SK-N-SH (cell line): ENCODE measurements at regions not wholly inside any gene's neighbourhood (a gene's known extent, or its start where the extent isn't known, plus 50 kb on each side); places are given as distances from the start of the nearest gene placed in this dataset.
"Not testable (repeated sequence)": the region's sequence is repeated elsewhere in the genome, so short reads cannot be mapped to it uniquely, and the experiment has no call there.

Experiments
- CTCF ChIA-PET: fragments of 300-600, 350-600 bp; formaldehyde crosslinking; extraction: SDS; loops from one replicate; lab custom pipeline; 2021; lab: Yijun Ruan, JAX
- POLR2A ChIA-PET: fragments of 350-600 bp; sonication (Branson Sonifier 250); formaldehyde crosslinking; extraction: SDS; loops from one replicate; lab custom pipeline; 2020; ENCODE audit warnings: antibody characterized with exemption, inconsistent platforms; lab: Yijun Ruan, JAX
- DNase-seq: peaks from one replicate; pipeline ENCODE4 v3.0.0; 2012
- H2AFZ ChIP-seq: fragments of 200-600 bp; sonication (generic); 2 replicates; pipeline ENCODE4 v1.8.1; 2016; ENCODE audit warnings: antibody characterized with exemption, mild to moderate bottlenecking, low read depth
- H3F3A ChIP-seq: fragments of 200-600 bp; sonication (generic); replicated peaks from 2 replicates; pipeline ENCODE3; 2016; ENCODE audit warnings: antibody characterized with exemption, mild to moderate bottlenecking; ENCODE audit not compliant: insufficient read depth
- H3K27ac ChIP-seq, 2 experiments: fragments of 200-500 bp in 1 of 2; fragments of 200-600 bp in 1 of 2; sonication (Bioruptor generic) in 1 of 2; sonication (generic), shearing (Covaris generic) in 1 of 2; 2 replicates each; pipeline versions ENCODE4 v1.5.1 to v1.6.1; 2014 to 2016; ENCODE audit warnings: low read depth in 2 of 2, inconsistent platforms in 1 of 2, low read length in 1 of 2, mild to moderate bottlenecking in 1 of 2, mixed read lengths in 1 of 2
- H3K27me3 ChIP-seq: fragments of 200-600 bp; sonication (generic), shearing (Covaris generic); 2 replicates; pipeline ENCODE4 v1.6.1; 2016; ENCODE audit warnings: mixed run types; ENCODE audit not compliant: insufficient read depth
- H3K36me3 ChIP-seq, 2 experiments: fragments of 200-500 bp in 1 of 2; fragments of 200-600 bp in 1 of 2; sonication (Bioruptor generic) in 1 of 2; sonication (generic) in 1 of 2; replicated peaks in 1 of 2; 2 replicates each; pipeline versions ENCODE3 to v1.5.1; 2014 to 2016; ENCODE audit warnings: low read length in 1 of 2, mild to moderate bottlenecking in 1 of 2; ENCODE audit not compliant: insufficient read depth in 2 of 2, control insufficient read depth in 1 of 2
- H3K4me1 ChIP-seq, 2 experiments: fragments of 200-500 bp in 1 of 2; fragments of 200-600 bp in 1 of 2; sonication (Bioruptor generic) in 1 of 2; sonication (generic), shearing (Covaris generic) in 1 of 2; 2 replicates each; pipeline versions ENCODE4 v1.5.1 to v1.6.1; 2014 to 2016; ENCODE audit warnings: low read depth in 1 of 2, low read length in 1 of 2, mixed run types in 1 of 2; ENCODE audit not compliant: insufficient read depth in 2 of 2, control insufficient read depth in 1 of 2
- H3K4me2 ChIP-seq: fragments of 200-600 bp; sonication (generic), shearing (Covaris generic); 2 replicates; pipeline ENCODE4 v1.6.1; 2017; ENCODE audit warnings: mixed run types
- H3K4me3 ChIP-seq, 2 experiments: fragments of 200-500 bp in 1 of 2; fragments of 200-600 bp in 1 of 2; sonication (Bioruptor generic) in 1 of 2; sonication (generic), shearing (Covaris generic) in 1 of 2; 2 replicates each; pipeline versions ENCODE4 v1.5.1 to v1.8.1; 2014 to 2016; ENCODE audit warnings: low read depth in 2 of 2, inconsistent platforms in 1 of 2, low read length in 1 of 2, mild to moderate bottlenecking in 1 of 2, mixed read lengths in 1 of 2, moderate library complexity in 1 of 2
- H3K79me2 ChIP-seq: fragments of 200-600 bp; sonication (generic); 2 replicates; pipeline ENCODE4 v1.8.1; 2017; ENCODE audit warnings: mild to moderate bottlenecking; ENCODE audit not compliant: insufficient read depth
- H3K9ac ChIP-seq: fragments of 200-600 bp; sonication (generic); 2 replicates; pipeline ENCODE4 v1.6.1; 2017; ENCODE audit warnings: mixed run types
- H3K9me2 ChIP-seq: fragments of 200-600 bp; sonication (generic); 2 replicates; pipeline ENCODE4 v1.6.1; 2017; ENCODE audit warnings: mixed run types
- H3K9me3 ChIP-seq: fragments of 200-600 bp; sonication (generic); 2 replicates; pipeline ENCODE4 v1.6.1; 2017; ENCODE audit warnings: mixed run types, mild to moderate bottlenecking, moderate library complexity
- H4K20me1 ChIP-seq: fragments of 200-600 bp; sonication (generic); 2 replicates; pipeline ENCODE4 v1.6.1; 2017; ENCODE audit warnings: mild to moderate bottlenecking, mixed run types; ENCODE audit not compliant: insufficient read depth
- FOXJ3 ChIP-seq: sonication (generic); formaldehyde crosslinking; IDR thresholded peaks from 2 replicates; pipeline ENCODE4 v1.5.1; 2020; ENCODE audit warnings: mild to moderate bottlenecking, missing genetic modification reagents
- GABPA ChIP-seq: IDR thresholded peaks from 2 replicates; pipeline ENCODE4 v1.4.0; 2012; ENCODE audit warnings: low read depth, mild to moderate bottlenecking
- JUND ChIP-seq: IDR thresholded peaks from 2 replicates; pipeline ENCODE4 v1.4.0; 2012
- NFIC ChIP-seq: IDR thresholded peaks from 2 replicates; pipeline ENCODE4 v1.4.0; 2012; ENCODE audit warnings: borderline replicate concordance
- POLR2AphosphoS5 ChIP-seq: IDR thresholded peaks from 2 replicates; pipeline ENCODE4 v1.6.1; 2012; ENCODE audit warnings: low read depth, low read length
- RAD21 ChIP-seq: IDR thresholded peaks from 2 replicates; pipeline ENCODE4 v1.6.1; 2012; ENCODE audit warnings: mild to moderate bottlenecking, low read length
- RCOR1 ChIP-seq: fragments of 150-350 bp; IDR thresholded peaks from 2 replicates; pipeline ENCODE4 v1.6.1; 2017; ENCODE audit warnings: antibody characterized with exemption, low read length
- RFX5 ChIP-seq: IDR thresholded peaks from 2 replicates; pipeline ENCODE4 v1.6.1; 2012; ENCODE audit warnings: mild to moderate bottlenecking, improper control_type of control experiment, low read length
- SIN3A ChIP-seq: IDR thresholded peaks from 2 replicates; pipeline ENCODE4 v1.6.1; 2012; ENCODE audit warnings: low read depth, mild to moderate bottlenecking, low read length, moderate library complexity, borderline replicate concordance
- TCF12 ChIP-seq: IDR thresholded peaks from 2 replicates; pipeline ENCODE4 v1.4.0; 2012
- WGBS: methylation state at CpG from one replicate; pipeline ENCODE4 v1.1.6; 2017; ENCODE audit warnings: low lambda C conversion rate; 5-methylcytosine and 5-hydroxymethylcytosine counted together
- TF ChIP-seq, protein P1 (sequence below): IDR thresholded peaks from 2 replicates; pipeline ENCODE4 v1.4.0; 2012; ENCODE audit warnings: low read depth, borderline replicate concordance
- TF ChIP-seq, protein P2 (sequence below): IDR thresholded peaks from 2 replicates; pipeline ENCODE4 v1.6.1; 2012; ENCODE audit warnings: mild to moderate bottlenecking, low read depth, low read length, moderate library complexity
- TF ChIP-seq, protein P3 (sequence below): IDR thresholded peaks from 2 replicates; pipeline ENCODE4 v1.4.0; 2012; ENCODE audit warnings: low read depth, borderline replicate concordance

GRCh38 chr2:13289310-13289709 is 572.6 kb downstream of the TRIB2 start:
- Histone ChIP-seq H3K27ac (no peak overlapping the region), H3F3A (peaks cover 4% of the 10 kb centered on the region), H3K4me1 (no peaks in the 10 kb centered on the region), H3K79me2 (no peaks in the 10 kb centered on the region), H2AFZ (no peak overlapping the region), H3K9ac (no peak overlapping the region), H3K36me3 (no peaks in the 10 kb centered on the region), H3K9me2 (no peaks in the 10 kb centered on the region), H3K9me3 (no peaks in the 10 kb centered on the region), H4K20me1 (no peaks in the 10 kb centered on the region), H3K27me3 (no peaks in the 10 kb centered on the region), H3K4me2 (no peak overlapping the region), H3K4me3 (no peak overlapping the region)
- DNase-seq: no peak
- TF ChIP-seq SIN3A (no peak), GABPA (no peak), TCF12 (no peak), POLR2AphosphoS5 (no peak), NFIC (no peak)
- ChIA-PET CTCF (interaction anchor here (0.8 to 2.2 kb wide), 3 partner anchors 10 to 28 kb away, joined by 3 to 4 read pairs (median 4); no protein-coding TSS in a partner anchor), POLR2A (no interaction called here)

DNA sequence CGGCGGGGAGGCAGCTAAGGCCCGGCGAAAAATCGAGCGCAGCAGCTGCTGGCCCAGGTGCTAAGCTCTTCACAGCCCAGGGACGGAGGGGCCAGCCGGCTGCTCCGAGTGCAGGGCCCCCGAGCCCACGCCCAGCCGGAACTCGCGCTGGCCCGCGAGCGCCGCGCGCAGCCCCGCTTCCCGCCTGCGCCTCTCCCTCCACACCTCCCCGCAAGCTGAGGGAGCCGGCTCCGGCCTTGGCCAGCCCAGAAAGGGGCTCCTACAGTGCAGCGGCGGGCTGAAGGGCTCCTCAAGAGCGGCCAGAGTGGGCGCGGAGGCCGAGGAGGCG is 591.7 kb downstream of the TRIB2 start:
- H3K4me2 ChIP-seq, H4K20me1 ChIP-seq, H3K36me3 ChIP-seq, H3K9me3 ChIP-seq, DNase-seq, H2AFZ ChIP-seq, H3K9me2 ChIP-seq, H3F3A ChIP-seq, H3K79me2 ChIP-seq, CTCF ChIA-PET, H3K4me1 ChIP-seq, H3K27me3 ChIP-seq, H3K9ac ChIP-seq, H3K4me3 ChIP-seq, POLR2A ChIA-PET, H3K27ac ChIP-seq: not testable (repeated sequence)
- WGBS: 87% methylated on average over 14 of the region's 33 CpGs

GRCh38 chr2:13308989-13309388 is 592.3 kb downstream of the TRIB2 start:
- Histone ChIP-seq H3K4me1 (no peaks in the 10 kb centered on the region), H3K9ac (no peak overlapping the region), H3K9me3 (no peaks in the 10 kb centered on the region), H3K79me2 (no peaks in the 10 kb centered on the region), H3K36me3 (no peaks in the 10 kb centered on the region), H4K20me1 (no peaks in the 10 kb centered on the region), H3K4me2 (no peak overlapping the region), H3K27ac (no peak overlapping the region), H2AFZ (no peak overlapping the region), H3K9me2 (no peaks in the 10 kb centered on the region), H3K4me3 (no peak overlapping the region), H3K27me3 (no peaks in the 10 kb centered on the region), H3F3A (no peaks in the 10 kb centered on the region)
- ChIA-PET POLR2A (no interaction called here), CTCF (no interaction called here)
- 39% methylated on average over 4 of the region's 4 CpGs for WGBS
- no peak for TF ChIP-seq RCOR1
- TF ChIP-seq TCF12: no peak
- no peak for TF ChIP-seq RAD21
- no peak for DNase-seq

- Histone ChIP-seq H3K9ac (no peak overlapping the region), H3K27me3 (no peaks in the 10 kb centered on the region), H3K4me1 (no peaks in the 10 kb centered on the region), H3K27ac (no peak overlapping the region), H4K20me1 (no peaks in the 10 kb centered on the region), H3K4me3 (no peak overlapping the region), H3K79me2 (no peaks in the 10 kb centered on the region), H3K9me3 (no peaks in the 10 kb centered on the region), H3K9me2 (no peaks in the 10 kb centered on the region), H3K4me2 (no peak overlapping the region), H2AFZ (no peak overlapping the region), H3K36me3 (no peaks in the 10 kb centered on the region), H3F3A (no peaks in the 10 kb centered on the region)
- ChIA-PET CTCF (no interaction called here), POLR2A (no interaction called here)
- WGBS: 17% methylated on average over 2 of the region's 2 CpGs
- DNase-seq: no peak
- TF ChIP-seq GABPA (no peak), FOXJ3 (CRISPR knock-in tag) (no peak), RFX5 (no peak), JUND (no peak)
- TF ChIP-seq, protein P1, sequence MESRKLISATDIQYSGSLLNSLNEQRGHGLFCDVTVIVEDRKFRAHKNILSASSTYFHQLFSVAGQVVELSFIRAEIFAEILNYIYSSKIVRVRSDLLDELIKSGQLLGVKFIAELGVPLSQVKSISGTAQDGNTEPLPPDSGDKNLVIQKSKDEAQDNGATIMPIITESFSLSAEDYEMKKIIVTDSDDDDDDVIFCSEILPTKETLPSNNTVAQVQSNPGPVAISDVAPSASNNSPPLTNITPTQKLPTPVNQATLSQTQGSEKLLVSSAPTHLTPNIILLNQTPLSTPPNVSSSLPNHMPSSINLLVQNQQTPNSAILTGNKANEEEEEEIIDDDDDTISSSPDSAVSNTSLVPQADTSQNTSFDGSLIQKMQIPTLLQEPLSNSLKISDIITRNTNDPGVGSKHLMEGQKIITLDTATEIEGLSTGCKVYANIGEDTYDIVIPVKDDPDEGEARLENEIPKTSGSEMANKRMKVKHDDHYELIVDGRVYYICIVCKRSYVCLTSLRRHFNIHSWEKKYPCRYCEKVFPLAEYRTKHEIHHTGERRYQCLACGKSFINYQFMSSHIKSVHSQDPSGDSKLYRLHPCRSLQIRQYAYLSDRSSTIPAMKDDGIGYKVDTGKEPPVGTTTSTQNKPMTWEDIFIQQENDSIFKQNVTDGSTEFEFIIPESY: no peak
- TF ChIP-seq, protein P2, sequence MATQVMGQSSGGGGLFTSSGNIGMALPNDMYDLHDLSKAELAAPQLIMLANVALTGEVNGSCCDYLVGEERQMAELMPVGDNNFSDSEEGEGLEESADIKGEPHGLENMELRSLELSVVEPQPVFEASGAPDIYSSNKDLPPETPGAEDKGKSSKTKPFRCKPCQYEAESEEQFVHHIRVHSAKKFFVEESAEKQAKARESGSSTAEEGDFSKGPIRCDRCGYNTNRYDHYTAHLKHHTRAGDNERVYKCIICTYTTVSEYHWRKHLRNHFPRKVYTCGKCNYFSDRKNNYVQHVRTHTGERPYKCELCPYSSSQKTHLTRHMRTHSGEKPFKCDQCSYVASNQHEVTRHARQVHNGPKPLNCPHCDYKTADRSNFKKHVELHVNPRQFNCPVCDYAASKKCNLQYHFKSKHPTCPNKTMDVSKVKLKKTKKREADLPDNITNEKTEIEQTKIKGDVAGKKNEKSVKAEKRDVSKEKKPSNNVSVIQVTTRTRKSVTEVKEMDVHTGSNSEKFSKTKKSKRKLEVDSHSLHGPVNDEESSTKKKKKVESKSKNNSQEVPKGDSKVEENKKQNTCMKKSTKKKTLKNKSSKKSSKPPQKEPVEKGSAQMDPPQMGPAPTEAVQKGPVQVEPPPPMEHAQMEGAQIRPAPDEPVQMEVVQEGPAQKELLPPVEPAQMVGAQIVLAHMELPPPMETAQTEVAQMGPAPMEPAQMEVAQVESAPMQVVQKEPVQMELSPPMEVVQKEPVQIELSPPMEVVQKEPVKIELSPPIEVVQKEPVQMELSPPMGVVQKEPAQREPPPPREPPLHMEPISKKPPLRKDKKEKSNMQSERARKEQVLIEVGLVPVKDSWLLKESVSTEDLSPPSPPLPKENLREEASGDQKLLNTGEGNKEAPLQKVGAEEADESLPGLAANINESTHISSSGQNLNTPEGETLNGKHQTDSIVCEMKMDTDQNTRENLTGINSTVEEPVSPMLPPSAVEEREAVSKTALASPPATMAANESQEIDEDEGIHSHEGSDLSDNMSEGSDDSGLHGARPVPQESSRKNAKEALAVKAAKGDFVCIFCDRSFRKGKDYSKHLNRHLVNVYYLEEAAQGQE: no peak
- TF ChIP-seq, protein P3, sequence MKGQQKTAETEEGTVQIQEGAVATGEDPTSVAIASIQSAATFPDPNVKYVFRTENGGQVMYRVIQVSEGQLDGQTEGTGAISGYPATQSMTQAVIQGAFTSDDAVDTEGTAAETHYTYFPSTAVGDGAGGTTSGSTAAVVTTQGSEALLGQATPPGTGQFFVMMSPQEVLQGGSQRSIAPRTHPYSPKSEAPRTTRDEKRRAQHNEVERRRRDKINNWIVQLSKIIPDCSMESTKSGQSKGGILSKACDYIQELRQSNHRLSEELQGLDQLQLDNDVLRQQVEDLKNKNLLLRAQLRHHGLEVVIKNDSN: no peak
These were observed 615.3 kb downstream of the TRIB2 start for GRCh38 chr2:13332060-13332459.
